Activated naive CD4-positive, alpha-beta T cell treated with Interleukin-2 at 50 U/mL for 16 hours (primary cell): ENCODE measurements at regions not wholly inside any gene's neighbourhood (a gene's known extent, or its start where the extent isn't known, plus 50 kb on each side); places are given as distances from the start of the nearest gene placed in this dataset.

Source experiments
- DNase-seq: peaks from one replicate; pipeline ENCODE4 v3.0.0-alpha.2; 2020

DNA sequence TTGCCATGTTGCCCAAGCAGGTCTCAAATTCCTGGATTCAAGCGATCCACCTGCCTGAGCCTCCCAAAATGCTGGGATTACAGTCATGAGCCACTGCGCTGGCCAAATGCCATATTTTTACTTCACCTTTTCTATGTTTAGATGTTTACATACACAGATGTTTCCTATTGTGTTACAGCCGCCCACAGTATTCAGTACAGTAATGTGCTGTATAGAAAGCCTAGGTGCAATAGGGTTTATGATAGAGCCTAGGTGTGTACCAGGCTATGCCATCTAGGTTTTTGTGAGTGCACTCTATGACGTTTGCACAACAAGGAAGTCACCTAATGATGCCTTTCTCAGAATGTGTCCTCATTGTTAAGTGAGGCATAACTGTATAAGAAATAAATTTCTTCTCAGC, 153.4 kb downstream of the CHRM3 start:
- no peak for DNase-seq

DNA sequence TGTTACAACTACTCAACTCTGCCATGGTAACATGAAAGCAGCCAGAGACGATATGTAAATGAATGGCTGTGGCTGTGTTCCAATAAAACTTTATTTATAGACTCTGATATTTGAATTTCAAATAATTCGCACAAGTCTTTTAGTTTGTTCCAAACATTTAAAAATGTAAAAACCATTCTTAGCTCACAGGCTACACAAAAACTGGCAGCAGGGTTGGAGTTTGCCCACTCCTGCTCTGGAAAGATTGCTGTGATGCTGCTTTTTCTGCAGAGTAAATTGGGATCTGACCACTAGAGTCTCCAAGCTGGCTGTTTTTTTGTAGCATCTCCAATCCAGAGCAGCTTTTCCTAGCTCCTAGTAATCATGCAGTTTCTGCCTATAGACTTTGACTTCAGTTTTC, 157.5 kb downstream of the CHRM3 start:
- no peak for DNase-seq

GRCh38 chr1:239545466-239545865, 159.1 kb downstream of the CHRM3 start:
- no peak for DNase-seq

GRCh38 chr1:239547987-239548386, 161.6 kb downstream of the CHRM3 start:
- DNase-seq: no peak

DNA sequence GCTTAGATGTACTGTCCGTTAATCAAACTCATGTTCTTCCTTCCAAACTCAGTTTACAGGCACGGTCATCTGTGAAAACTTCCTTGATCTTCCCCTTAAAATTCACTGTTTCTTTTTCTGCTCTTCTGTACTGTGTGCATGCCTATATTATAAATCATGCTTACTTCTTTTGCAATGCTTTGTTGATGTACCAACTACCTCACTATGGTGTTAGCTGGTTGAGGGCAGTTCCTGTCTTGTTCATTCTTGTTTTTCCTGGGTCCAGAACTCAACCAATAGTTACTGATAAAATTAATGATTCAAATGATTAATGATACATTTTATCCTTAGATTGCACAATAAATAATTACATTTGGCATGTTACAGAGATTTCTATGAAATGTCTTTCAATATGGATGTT, 163.8 kb downstream of the CHRM3 start:
- no peak for DNase-seq

DNA sequence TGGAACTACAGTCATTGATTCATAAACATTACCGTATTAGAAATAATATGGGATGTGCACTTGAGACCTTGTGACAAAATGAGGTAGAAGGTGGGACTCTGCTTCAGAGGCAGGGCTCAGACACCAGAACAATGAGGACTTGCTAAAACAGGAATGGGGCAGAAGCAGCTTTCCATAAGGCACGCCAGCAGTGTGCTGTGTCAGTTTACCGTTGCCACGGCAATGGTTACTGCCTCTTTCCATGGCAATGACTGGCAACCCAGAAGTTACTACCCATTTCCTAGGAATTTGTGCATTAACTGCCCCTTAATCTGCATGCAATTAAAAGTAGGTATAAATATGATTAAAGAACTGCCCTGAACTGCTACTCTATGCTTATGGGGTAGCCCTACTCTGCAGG, 169.0 kb downstream of the CHRM3 start:
- no peak for DNase-seq

- no peak for DNase-seq
Observed at GRCh38 chr1:239558559-239558958, 172.2 kb downstream of the CHRM3 start.

- DNase-seq: no peak
Observed at GRCh38 chr1:239558991-239559390, 172.6 kb downstream of the CHRM3 start.

DNA sequence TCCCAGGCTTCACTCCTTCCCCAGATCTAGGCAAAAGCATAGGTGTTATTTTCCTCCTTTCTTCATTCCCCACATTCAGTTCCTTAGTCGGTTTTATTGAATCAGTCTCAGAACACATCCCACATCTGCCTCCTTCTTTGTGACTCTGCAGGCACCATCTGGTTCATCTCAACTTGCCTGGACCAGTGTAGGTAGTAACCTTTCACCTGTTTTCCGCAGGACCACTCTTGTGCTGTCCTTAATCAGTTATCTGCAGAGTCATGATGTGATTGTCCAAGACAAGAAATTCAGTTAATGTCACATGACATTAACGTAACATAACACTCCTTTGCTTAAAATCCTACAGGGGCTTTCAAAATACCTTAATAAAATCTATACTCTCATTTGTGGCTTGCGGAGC, 174.6 kb downstream of the CHRM3 start:
- DNase-seq: no peak

- no peak for DNase-seq
Observed at GRCh38 chr1:239562095-239562494, 175.7 kb downstream of the CHRM3 start.

DNA sequence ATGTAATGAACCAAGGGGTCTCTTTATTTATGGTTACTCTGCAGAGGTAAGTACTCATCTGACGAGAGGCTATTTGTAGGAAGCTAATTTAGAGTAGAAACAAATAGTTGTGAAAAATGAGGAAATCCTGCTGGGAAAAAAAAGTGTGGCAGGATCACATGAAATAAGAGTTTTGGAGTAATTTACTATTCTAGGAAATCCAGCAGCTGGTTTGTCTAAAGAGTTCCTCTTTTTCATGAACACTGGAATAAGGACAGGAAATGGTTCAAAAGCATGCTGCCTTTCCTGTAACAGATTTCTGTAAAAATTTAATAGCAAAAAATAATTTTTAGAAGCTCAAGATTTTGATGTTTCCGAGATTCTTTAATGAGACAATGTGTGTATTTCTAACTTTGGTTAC, 177.3 kb downstream of the CHRM3 start:
- DNase-seq: no peak

GRCh38 chr1:239566074-239566473, 179.7 kb downstream of the CHRM3 start:
- DNase-seq: no peak

DNA sequence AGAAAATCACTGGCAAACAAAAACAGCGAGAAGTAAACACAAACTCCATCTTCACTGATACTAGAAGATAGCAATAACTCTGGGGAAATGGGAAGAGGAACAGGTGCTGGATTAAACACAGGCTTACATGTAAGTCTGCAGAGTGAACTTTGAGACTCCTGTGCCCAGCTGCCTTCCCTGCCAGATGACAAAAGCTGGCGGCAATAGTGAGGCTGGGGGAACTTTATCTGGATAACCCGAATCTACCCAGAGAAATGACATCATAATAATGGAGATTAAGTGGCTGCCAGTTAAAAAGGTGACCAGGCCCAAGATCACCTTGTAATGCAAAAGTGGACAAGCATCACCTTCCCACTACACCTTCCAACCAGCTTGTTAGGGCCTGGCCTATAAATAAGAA, 184.5 kb downstream of the CHRM3 start:
- DNase-seq: no peak

GRCh38 chr1:239572183-239572582, 185.8 kb downstream of the CHRM3 start:
- DNase-seq: no peak

DNA sequence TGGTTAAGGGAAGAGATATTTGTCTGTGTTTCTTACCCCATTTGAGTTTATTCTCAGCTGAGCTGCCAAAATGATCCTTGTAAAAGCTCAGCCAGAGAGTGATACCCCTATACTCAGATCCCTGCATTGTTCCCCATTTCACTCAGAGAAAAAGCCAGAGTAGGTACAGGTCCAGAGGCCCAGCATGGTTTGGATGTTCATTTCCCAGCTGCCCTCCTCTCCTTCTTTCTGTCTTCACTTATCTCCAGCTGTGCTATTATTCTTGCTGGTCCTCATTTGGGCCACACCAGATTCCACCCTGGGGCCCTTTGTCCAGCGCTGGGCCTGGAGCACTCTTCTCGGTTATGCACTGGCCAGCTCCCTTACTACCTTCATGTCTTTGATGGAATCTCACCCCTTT, 187.7 kb downstream of the CHRM3 start:
- DNase-seq: no peak

GRCh38 chr1:239575113-239575512, 188.7 kb downstream of the CHRM3 start:
- DNase-seq: no peak

GRCh38 chr1:239583536-239583935, 197.2 kb downstream of the CHRM3 start:
- DNase-seq: no peak

DNA sequence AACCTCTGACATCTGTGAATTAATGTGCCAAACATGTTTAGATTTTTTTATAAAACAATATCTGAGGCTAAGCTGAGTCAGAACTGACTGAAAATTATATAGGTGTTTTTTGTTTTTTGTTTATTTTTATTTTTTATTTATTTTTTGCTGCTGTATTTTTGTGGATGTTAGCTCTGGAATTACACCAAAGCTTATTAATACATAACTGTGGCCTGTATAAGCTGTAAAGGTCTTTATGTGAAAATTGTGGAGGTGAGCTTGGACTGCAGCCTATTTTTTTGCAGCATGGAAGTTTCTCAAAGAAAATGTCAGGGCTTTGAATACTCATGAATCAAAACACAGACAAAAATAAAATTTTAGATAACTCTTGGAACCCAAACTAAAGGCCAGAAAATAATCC, 199.8 kb downstream of the CHRM3 start:
- DNase-seq: no peak

DNA sequence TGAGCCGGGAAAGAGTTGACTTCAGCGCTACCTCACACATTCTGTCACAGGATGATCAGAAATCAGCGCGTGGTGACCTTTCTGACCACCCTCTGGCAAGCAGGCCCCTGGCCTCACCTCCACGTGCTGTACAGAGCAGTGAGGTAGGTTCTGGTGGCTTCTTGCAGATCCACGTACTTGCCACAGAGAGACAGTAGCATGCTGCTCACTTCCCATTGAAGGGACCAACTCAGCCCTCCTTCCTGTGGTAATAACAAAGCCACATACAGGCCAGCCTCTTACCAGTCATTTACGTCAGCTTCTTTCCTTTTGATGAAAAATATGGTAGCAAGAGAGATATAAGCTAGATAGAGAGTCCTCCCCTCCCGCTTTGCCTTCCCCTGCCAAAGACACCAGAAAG, 200.7 kb downstream of the CHRM3 start:
- no peak for DNase-seq

DNA sequence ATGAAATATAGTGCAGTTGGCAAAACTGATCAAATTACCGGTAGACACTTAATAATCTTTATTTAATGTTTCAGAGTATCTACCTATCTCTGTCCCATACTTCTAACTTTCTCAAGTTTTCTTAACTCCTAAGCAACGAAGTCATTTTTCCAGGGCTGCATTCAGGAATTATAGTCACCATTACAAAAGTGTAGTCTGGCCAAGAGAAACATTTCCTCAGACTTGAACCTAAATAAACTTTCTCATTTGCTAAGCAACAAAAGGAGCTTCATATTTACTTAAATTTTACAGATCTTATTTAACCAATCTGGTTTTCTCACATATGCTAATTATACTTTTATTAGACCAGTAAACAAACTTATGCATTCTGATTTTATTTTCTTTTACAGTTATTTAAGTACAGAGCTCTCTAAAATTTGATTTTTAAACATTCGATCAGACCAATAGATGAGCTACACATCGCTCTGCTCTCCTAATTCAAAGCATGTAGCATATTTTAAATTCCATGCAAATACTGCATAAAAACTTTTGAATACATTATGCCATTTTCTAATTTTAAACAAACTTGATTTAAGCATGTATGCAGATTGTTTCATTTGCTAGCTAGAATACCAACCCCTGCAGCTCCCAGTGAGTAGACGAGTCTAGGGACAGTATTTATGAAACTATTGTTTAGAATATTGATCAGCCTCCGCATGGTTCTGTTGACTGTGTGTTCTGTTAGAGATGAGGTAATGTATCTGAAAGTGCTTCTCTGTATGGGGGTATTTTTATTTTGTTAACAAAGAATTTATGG, 201.4 kb downstream of the CHRM3 start:
- no peak for DNase-seq

DNA sequence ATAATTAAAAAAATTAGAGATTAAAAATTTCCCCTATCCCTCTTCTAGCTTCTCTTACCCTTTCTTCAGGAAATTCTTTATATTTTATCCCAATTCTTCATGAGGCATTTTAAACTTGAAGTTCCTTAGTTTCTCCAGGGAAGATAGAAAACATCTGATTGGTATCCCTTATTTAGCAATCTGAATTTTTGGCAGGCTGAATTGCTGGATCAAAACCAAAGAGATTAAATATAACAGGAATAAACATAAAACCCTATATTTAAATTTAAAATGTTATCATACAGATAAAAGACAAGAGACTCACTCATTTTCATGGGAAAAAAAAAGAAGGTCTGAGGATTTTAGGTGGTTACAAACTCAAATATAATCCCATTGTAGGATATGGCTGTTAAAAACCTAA, 204.2 kb downstream of the CHRM3 start:
- no peak for DNase-seq

- no peak for DNase-seq
Observed at GRCh38 chr1:239593527-239593926, 207.2 kb downstream of the CHRM3 start.

- DNase-seq: no peak
Observed at GRCh38 chr1:239600588-239600987, 214.2 kb downstream of the CHRM3 start.

DNA sequence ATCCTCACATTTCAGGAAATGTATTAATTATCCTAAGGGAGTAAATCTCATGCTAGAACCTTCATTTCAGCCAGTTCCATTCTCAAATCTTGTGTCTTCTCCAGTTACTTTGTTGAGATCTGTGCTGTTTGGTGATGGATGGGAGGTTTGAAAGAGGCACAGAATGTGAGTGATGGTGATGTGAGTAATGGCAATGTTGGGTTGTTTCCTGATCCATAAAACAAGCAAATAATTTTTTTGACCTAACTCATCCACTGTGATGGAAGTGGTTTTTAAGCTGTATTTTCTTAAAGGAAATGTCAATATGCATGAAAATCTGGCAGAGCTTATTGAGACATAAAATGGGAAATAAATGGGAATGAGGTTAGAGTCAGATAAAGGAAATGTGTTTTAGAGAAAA, 214.7 kb downstream of the CHRM3 start:
- DNase-seq: no peak

- no peak for DNase-seq
Observed at GRCh38 chr1:239603530-239603929, 217.2 kb downstream of the CHRM3 start.
